ENCODE measurements at regions not wholly inside any gene's neighbourhood (a gene's known extent, or its start where the extent isn't known, plus 50 kb on each side); places are given as distances from the start of the nearest gene placed in this dataset.

- Histone ChIP-seq H4K20me1 (ENCODE audit: insufficient read depth, low read length) (no peaks in the 10 kb centered on the region), H3K4me2 (replicated peaks; ENCODE audit: extremely low read depth, low read length, poor library complexity, severe bottlenecking) (no peak overlapping the region), H3K36me3 (replicated peaks in 1 of 2; ENCODE audit: control insufficient read depth in 1 of 2, insufficient read depth in 2 of 2, low read length in 2 of 2) (no peaks in the 10 kb centered on the region), H3K79me2 (ENCODE audit: insufficient read depth, low read length) (no peaks in the 10 kb centered on the region), H3K4me1 (ENCODE audit: control insufficient read depth in 1 of 2, insufficient read depth in 2 of 2, low read length in 2 of 2) (no peaks in the 10 kb centered on the region), H3K9ac (ENCODE audit: insufficient read depth, low read length, poor library complexity, severe bottlenecking) (no peak overlapping the region), H3K9me3 (replicated peaks in 1 of 2; ENCODE audit: control insufficient read depth in 1 of 2, insufficient read depth in 1 of 2, low read length in 2 of 2) (no peaks in the 10 kb centered on the region), H3K4me3 (replicated peaks in 1 of 3; ENCODE audit: low read depth in 2 of 3, low read length in 3 of 3) (no peak overlapping the region), H3K27me3 (ENCODE audit: control insufficient read depth in 2 of 2, insufficient read depth in 2 of 2, low read length in 2 of 2) (no peaks in the 10 kb centered on the region), H3K27ac (ENCODE audit: low read depth in 1 of 2, low read length in 2 of 2) (no peak overlapping the region), H2AFZ (ENCODE audit: insufficient read depth, low read depth, low read length, poor library complexity, severe bottlenecking) (no peak overlapping the region)
- TF ChIP-seq CTCF (IDR thresholded peaks at IDR 0.05) = no peak
- no peak overlapping the region for H3K4me3 Mint-ChIP-seq
- peaks cover 0 to 11% (median 3%) of the 10 kb centered on the region in 7 donors for H3K9me3 Mint-ChIP-seq
- no peaks in the 10 kb centered on the region for H3K36me3 Mint-ChIP-seq
- DNase-seq = no peak
- H3K27me3 Mint-ChIP-seq (ENCODE audit: low read depth in 3 of 3) = no peaks in the 10 kb centered on the region
- intact Hi-C loops (cut with micrococcal nuclease) = no loop called here
- no peaks in the 10 kb centered on the region for H3K4me1 Mint-ChIP-seq
- no CpG with 5 or more reads among the region's 2 CpGs for WGBS (ENCODE audit: insufficient coverage)
- no peak overlapping the region for H3K27ac Mint-ChIP-seq
Measured at GRCh38 chrX:14398725-14399124, 130.6 kb upstream of the GLRA2 start.

- Histone ChIP-seq H3K27me3 (ENCODE audit: control insufficient read depth in 2 of 2, insufficient read depth in 2 of 2, low read length in 2 of 2) (no peaks in the 10 kb centered on the region), H4K20me1 (ENCODE audit: insufficient read depth, low read length) (no peaks in the 10 kb centered on the region), H3K4me1 (ENCODE audit: control insufficient read depth in 1 of 2, insufficient read depth in 2 of 2, low read length in 2 of 2) (no peaks in the 10 kb centered on the region), H3K9me3 (replicated peaks in 1 of 2; ENCODE audit: control insufficient read depth in 1 of 2, insufficient read depth in 1 of 2, low read length in 2 of 2) (no peaks in the 10 kb centered on the region), H3K4me2 (replicated peaks; ENCODE audit: extremely low read depth, low read length, poor library complexity, severe bottlenecking) (no peak overlapping the region), H3K79me2 (ENCODE audit: insufficient read depth, low read length) (no peaks in the 10 kb centered on the region), H3K27ac (ENCODE audit: low read depth in 1 of 2, low read length in 2 of 2) (no peak overlapping the region), H3K36me3 (replicated peaks in 1 of 2; ENCODE audit: control insufficient read depth in 1 of 2, insufficient read depth in 2 of 2, low read length in 2 of 2) (no peaks in the 10 kb centered on the region), H2AFZ (ENCODE audit: insufficient read depth, low read depth, low read length, poor library complexity, severe bottlenecking) (no peak overlapping the region), H3K9ac (ENCODE audit: insufficient read depth, low read length, poor library complexity, severe bottlenecking) (no peak overlapping the region), H3K4me3 (replicated peaks in 1 of 3; ENCODE audit: low read depth in 2 of 3, low read length in 3 of 3) (no peak overlapping the region)
- no peak for TF ChIP-seq CTCF (IDR thresholded peaks at IDR 0.05)
- H3K36me3 Mint-ChIP-seq = no peaks in the 10 kb centered on the region
- 100% methylated on average over 1 of the region's 4 CpGs for WGBS (ENCODE audit: insufficient coverage)
- no peak for DNase-seq
- H3K9me3 Mint-ChIP-seq = peaks cover 2 to 10% (median 4%) of the 10 kb centered on the region in 7 donors
- no peaks in the 10 kb centered on the region for H3K4me1 Mint-ChIP-seq
- no peaks in the 10 kb centered on the region for H3K27me3 Mint-ChIP-seq (ENCODE audit: low read depth in 3 of 3)
- intact Hi-C loops (cut with micrococcal nuclease) = no loop called here
- no peak overlapping the region for H3K4me3 Mint-ChIP-seq
- no peak overlapping the region for H3K27ac Mint-ChIP-seq
Measured at GRCh38 chrX:14389682-14390081, 139.7 kb upstream of the GLRA2 start.

Measured in CD14-positive monocyte (primary cell).